GM12878 (cell line): ENCODE measurements at regions not wholly inside any gene's neighbourhood (a gene's known extent, or its start where the extent isn't known, plus 50 kb on each side); places are given as distances from the start of the nearest gene placed in this dataset.

ENCODE experiments used
- BCL3 ChIP-seq: IDR thresholded peaks from 2 replicates; pipeline ENCODE4 v1.6.1; 2011; ENCODE audit warnings: borderline replicate concordance, low read depth, mild to moderate bottlenecking, moderate library complexity, low read length; ENCODE audit not compliant: insufficient read depth, poor library complexity, severe bottlenecking
- CEBPB ChIP-seq, 2 experiments: fragments of 150-350 bp in 1 of 2; IDR thresholded peaks; 2 replicates each; pipeline ENCODE4 v1.6.1; 2012 to 2014; ENCODE audit warnings: low read depth in 2 of 2, low read length in 2 of 2, borderline replicate concordance in 1 of 2, inconsistent platforms in 1 of 2
- CHD1 ChIP-seq: IDR thresholded peaks from 2 replicates; pipeline ENCODE4 v1.6.1; 2012; ENCODE audit warnings: low read depth, low read length, improper control_type of control experiment
- CHD4 ChIP-seq: fragments of 200-600 bp; sonication (generic); IDR thresholded peaks from 2 replicates; pipeline ENCODE4 v1.6.1; 2016; ENCODE audit warnings: mild to moderate bottlenecking
- CTCF ChIP-seq, 3 experiments: IDR thresholded peaks in 2 of 3; conservative IDR thresholded peaks in 1 of 3; 2 replicates each; pipeline ENCODE4 v1.5.1; 2011; ENCODE audit warnings: low read depth in 3 of 3, low read length in 3 of 3, mild to moderate bottlenecking in 3 of 3, control low read depth in 2 of 3, moderate library complexity in 2 of 3, inconsistent platforms in 1 of 3, mixed read lengths in 1 of 3; ENCODE audit not compliant: control insufficient read depth in 2 of 3, insufficient read depth in 1 of 3; ENCODE audit errors: extremely low read depth in 1 of 3
- PBX3 ChIP-seq: IDR thresholded peaks from 2 replicates; pipeline ENCODE4 v1.6.1; 2011; ENCODE audit warnings: mild to moderate bottlenecking, low read depth, low read length, moderate library complexity; ENCODE audit not compliant: insufficient replicate concordance
- POLR2AphosphoS2 ChIP-seq: IDR thresholded peaks from 2 replicates; pipeline ENCODE4 v1.6.1; 2011; ENCODE audit warnings: low read depth, mild to moderate bottlenecking, low read length, improper control_type of control experiment, moderate library complexity
- POLR2AphosphoS5 ChIP-seq: IDR thresholded peaks from 2 replicates; pipeline ENCODE4 v1.6.1; 2011; ENCODE audit warnings: mild to moderate bottlenecking, low read length, inconsistent platforms
- RFX5 ChIP-seq: IDR thresholded peaks from 2 replicates; pipeline ENCODE4 v1.6.1; 2011; ENCODE audit warnings: low read depth, low read length, improper control_type of control experiment
- STAT1 ChIP-seq: fragments of 450-650 bp; conservative IDR thresholded peaks from 2 replicates; pipeline ENCODE4 v1.6.1; 2014; ENCODE audit warnings: antibody characterized with exemption, mild to moderate bottlenecking
- TAF1 ChIP-seq: IDR thresholded peaks from 2 replicates; pipeline ENCODE4 v1.6.1; 2011; ENCODE audit warnings: mild to moderate bottlenecking, low read depth, low read length, borderline replicate concordance
- YY1 ChIP-seq: IDR thresholded peaks from 2 replicates; pipeline ENCODE4 v1.6.1; 2011; ENCODE audit warnings: low read depth, mild to moderate bottlenecking, low read length
- ZSCAN29 ChIP-seq: fragments of 450-650 bp; IDR thresholded peaks from 2 replicates; pipeline ENCODE4 v1.6.1; 2017; ENCODE audit warnings: mild to moderate bottlenecking, moderate library complexity

- TF ChIP-seq ZSCAN29 (no peak), TAF1 (no peak), POLR2AphosphoS2 (no peak), YY1 (no peak), CTCF (IDR thresholded peaks at IDR 0.05 in 2 of 3, conservative IDR thresholded peaks at IDR 0.05 in 1 of 3; ENCODE audit: control insufficient read depth in 2 of 3, extremely low read depth in 1 of 3, insufficient read depth in 1 of 3, low read depth in 3 of 3, low read length in 3 of 3) (no peak), POLR2AphosphoS5 (no peak), CHD4 (no peak), CHD1 (no peak), RFX5 (no peak), STAT1 (no peak), BCL3 (no peak), CEBPB (IDR thresholded peaks at IDR 0.05; ENCODE audit: borderline replicate concordance in 1 of 2, low read depth in 2 of 2, low read length in 2 of 2) (no peak), PBX3 (no peak)
Observed at GRCh38 chr7:81491573-81491972, 278.3 kb downstream of the HGF start.
